ENCODE measurements at regions not wholly inside any gene's neighbourhood (a gene's known extent, or its start where the extent isn't known, plus 50 kb on each side); places are given as distances from the start of the nearest gene placed in this dataset.

DNA sequence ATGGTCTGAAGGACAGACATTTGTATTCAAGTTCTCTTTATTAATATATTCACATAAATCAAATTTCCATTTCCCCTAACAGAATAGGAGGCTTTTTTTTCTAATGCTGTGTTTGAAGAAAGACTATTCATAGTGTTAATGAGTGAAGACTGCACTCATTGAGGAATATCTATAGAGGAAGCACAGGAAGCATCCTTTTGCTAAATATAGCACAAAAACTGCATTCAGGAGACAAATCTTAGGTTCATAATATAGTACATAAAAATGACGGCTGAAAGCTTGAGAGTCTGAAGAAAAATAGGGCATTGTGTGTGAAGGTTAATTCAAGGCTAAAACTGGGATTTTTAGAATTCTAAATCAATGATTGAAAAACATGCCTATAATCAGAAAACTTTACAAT lies 50.4 kb upstream of the ANKRD50 start:
- no peak for TF ChIP-seq POLR2A (IDR thresholded peaks at IDR 0.05)
- TF ChIP-seq, protein P1, sequence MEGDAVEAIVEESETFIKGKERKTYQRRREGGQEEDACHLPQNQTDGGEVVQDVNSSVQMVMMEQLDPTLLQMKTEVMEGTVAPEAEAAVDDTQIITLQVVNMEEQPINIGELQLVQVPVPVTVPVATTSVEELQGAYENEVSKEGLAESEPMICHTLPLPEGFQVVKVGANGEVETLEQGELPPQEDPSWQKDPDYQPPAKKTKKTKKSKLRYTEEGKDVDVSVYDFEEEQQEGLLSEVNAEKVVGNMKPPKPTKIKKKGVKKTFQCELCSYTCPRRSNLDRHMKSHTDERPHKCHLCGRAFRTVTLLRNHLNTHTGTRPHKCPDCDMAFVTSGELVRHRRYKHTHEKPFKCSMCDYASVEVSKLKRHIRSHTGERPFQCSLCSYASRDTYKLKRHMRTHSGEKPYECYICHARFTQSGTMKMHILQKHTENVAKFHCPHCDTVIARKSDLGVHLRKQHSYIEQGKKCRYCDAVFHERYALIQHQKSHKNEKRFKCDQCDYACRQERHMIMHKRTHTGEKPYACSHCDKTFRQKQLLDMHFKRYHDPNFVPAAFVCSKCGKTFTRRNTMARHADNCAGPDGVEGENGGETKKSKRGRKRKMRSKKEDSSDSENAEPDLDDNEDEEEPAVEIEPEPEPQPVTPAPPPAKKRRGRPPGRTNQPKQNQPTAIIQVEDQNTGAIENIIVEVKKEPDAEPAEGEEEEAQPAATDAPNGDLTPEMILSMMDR (IDR thresholded peaks at IDR 0.05), result no peak

Data from lower leg skin (tissue), 3 donors.